Panc1 (cell line): ENCODE measurements at regions not wholly inside any gene's neighbourhood (a gene's known extent, or its start where the extent isn't known, plus 50 kb on each side); places are given as distances from the start of the nearest gene placed in this dataset.

Experiments
- SIN3A ChIP-seq: IDR thresholded peaks from 2 replicates; pipeline ENCODE4 v1.6.1; 2012; ENCODE audit warnings: low read depth, mild to moderate bottlenecking, low read length, moderate library complexity, borderline replicate concordance; ENCODE audit not compliant: insufficient read depth
- TF ChIP-seq, protein P1 (sequence below): fragments of 450-650 bp; IDR thresholded peaks from 2 replicates; pipeline ENCODE4 v1.5.1; 2017; ENCODE audit warnings: mild to moderate bottlenecking

DNA sequence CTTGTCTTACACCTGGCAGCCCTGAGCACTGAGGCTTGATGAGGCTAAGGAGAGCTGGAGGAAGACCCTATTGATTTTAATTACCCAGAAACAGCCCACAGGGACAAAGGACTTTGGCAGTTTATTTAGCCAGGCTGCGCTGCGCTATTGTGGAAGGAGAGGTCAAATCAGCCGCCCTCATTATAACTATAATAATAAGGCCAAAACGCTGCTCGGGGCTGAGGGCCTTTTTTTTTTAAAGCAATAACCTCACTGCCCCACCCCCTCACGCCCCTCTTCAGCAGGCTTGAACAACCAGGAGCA is 60.6 kb upstream of the NKX1-1 start:
- TF ChIP-seq, protein P1, sequence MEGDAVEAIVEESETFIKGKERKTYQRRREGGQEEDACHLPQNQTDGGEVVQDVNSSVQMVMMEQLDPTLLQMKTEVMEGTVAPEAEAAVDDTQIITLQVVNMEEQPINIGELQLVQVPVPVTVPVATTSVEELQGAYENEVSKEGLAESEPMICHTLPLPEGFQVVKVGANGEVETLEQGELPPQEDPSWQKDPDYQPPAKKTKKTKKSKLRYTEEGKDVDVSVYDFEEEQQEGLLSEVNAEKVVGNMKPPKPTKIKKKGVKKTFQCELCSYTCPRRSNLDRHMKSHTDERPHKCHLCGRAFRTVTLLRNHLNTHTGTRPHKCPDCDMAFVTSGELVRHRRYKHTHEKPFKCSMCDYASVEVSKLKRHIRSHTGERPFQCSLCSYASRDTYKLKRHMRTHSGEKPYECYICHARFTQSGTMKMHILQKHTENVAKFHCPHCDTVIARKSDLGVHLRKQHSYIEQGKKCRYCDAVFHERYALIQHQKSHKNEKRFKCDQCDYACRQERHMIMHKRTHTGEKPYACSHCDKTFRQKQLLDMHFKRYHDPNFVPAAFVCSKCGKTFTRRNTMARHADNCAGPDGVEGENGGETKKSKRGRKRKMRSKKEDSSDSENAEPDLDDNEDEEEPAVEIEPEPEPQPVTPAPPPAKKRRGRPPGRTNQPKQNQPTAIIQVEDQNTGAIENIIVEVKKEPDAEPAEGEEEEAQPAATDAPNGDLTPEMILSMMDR, result no peak
- no peak for TF ChIP-seq SIN3A
